ENCODE measurements at regions not wholly inside any gene's neighbourhood (a gene's known extent, or its start where the extent isn't known, plus 50 kb on each side); places are given as distances from the start of the nearest gene placed in this dataset.
"Not testable (repeated sequence)": the region's sequence is repeated elsewhere in the genome, so short reads cannot be mapped to it uniquely, and the experiment has no call there.

DNA sequence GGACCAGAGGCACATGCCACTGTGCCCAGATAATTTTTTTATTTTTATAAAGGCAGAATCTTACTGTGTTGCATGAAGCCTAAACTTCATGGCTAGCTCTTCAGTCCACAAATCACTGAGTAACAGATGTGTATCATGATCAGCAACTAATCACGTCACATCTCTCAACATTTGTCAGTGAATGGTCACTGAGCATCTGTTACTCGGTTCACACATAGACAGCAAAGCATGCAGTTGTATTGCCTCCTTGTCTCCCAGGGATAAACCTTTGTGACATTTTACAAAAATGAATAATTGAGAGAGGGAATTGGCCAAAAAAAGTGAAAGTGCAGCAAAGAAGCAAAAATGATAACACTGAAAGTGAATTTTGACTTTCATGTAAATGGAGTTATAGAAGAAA lies 85.9 kb upstream of the BTG1 start:
- TF ChIP-seq, protein P1, sequence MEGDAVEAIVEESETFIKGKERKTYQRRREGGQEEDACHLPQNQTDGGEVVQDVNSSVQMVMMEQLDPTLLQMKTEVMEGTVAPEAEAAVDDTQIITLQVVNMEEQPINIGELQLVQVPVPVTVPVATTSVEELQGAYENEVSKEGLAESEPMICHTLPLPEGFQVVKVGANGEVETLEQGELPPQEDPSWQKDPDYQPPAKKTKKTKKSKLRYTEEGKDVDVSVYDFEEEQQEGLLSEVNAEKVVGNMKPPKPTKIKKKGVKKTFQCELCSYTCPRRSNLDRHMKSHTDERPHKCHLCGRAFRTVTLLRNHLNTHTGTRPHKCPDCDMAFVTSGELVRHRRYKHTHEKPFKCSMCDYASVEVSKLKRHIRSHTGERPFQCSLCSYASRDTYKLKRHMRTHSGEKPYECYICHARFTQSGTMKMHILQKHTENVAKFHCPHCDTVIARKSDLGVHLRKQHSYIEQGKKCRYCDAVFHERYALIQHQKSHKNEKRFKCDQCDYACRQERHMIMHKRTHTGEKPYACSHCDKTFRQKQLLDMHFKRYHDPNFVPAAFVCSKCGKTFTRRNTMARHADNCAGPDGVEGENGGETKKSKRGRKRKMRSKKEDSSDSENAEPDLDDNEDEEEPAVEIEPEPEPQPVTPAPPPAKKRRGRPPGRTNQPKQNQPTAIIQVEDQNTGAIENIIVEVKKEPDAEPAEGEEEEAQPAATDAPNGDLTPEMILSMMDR (conservative IDR thresholded peaks at IDR 0.05): not testable (repeated sequence)
- not testable (repeated sequence) for TF ChIP-seq ZFX (IDR thresholded peaks at IDR 0.05)
